ENCODE measurements at regions not wholly inside any gene's neighbourhood (a gene's known extent, or its start where the extent isn't known, plus 50 kb on each side); places are given as distances from the start of the nearest gene placed in this dataset.

DNA sequence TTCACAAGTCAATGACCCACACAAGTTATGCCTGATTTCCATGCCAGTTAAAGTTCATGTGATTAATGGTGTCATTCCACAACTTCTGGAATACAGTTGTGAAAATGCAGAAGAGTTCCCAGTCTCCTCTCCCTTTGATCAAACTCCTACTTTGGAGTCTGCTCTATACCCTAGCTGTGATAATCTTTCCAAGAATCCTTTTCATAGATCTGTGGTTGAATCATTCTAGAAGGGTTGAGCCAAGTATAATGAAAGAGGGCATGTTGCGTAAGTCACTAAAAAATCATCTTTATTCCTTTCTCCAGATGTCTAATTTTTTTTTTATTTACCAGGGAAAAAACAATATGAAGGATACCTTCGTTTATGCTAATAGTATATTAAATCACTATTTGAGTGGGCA is 89.7 kb upstream of the CARD18 start:
- no peak for DNase-seq

DNA sequence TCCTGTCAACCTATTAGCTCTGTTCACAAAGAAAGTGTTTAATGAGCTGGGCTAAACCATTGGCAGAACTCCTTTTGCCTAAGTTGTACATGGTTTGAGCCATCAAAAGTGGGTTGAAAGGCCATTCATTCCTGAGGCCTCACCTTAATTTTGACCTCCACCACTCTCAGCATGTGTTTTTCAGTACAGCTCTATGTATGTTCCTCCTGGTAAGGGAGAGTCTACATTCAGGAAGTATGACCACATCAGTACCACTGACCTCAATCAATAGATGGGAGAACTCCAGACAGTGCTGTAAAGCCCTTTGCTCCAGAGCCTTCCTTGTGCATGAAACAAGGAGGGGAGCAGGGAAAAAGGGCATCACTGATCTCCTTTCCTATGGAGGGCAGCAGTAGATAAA is 87.8 kb upstream of the CARD18 start:
- no peak for DNase-seq

DNA sequence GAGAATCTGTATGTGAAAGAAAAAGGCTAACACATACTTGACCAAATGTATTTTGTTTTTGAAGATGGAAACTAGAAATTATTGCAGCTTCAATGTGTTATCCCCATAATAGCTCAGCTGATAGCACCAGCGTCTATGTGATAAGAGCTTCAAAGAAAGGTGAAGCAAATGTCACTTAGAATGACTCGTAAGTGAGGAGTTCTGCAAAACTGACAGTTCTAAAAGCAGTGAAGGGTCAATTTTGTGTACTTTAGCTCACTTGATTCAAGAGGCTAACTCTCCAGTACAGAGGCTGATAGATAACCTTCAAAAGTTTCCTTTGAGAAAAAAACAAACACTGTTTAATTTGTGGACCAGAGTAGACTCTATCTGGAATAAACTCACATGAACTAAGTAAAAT is 87.2 kb upstream of the CARD18 start:
- DNase-seq: no peak

DNA sequence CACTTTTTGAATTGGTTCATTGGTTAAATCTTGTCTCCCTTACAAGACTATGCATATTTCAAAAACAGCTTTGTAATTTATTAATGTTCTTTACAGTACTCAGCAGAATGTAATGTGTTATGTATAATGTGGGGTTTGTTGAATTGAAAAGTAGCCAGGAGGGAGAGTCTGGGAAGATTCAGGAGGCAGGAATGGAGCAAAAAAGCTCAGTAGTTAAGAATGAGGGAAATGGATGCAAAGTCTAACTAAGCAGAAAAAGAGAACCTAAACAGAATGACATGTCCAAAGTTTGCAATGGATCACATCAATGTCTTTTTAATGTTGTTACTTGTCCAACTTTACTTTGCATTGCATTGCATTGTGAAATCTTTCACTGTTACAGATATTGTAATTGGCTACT is 86.5 kb upstream of the CARD18 start:
- DNase-seq: no peak

DNA sequence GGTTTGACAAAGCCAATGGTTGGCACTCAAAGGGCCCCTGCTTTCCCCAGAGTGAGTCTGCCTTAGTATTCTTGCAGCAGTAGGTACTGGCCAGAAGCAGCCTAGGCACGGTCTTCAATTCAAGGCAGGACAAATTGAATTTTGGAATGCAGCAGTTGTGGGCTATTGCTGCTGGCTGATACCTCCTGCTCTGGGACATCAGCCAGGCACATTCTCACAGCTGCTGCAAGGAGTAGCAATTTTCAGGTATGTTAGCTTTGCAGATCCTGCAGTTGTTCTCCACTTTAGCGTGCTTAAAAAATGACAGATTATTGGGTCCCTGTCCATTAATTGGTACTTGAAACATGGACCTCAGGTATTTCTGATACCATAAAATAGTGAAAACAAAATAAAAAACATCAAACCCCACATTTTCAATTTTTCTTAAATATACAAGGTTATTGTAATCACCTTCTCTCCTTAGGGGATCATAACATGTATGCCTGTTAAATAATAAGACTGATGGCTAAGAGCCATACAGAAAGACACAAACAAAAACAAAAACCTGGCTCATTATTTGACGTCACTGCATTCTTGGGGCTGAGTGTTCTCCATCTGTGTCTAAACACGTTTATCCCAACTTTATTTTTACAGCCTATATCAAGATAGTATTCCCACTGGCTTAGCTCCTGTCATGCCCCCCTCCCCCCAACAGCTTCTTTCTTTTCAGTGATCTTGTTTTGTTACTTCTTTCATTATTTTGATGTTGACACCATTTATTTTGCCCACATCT is 85.1 kb upstream of the CARD18 start:
- DNase-seq: no peak

DNA sequence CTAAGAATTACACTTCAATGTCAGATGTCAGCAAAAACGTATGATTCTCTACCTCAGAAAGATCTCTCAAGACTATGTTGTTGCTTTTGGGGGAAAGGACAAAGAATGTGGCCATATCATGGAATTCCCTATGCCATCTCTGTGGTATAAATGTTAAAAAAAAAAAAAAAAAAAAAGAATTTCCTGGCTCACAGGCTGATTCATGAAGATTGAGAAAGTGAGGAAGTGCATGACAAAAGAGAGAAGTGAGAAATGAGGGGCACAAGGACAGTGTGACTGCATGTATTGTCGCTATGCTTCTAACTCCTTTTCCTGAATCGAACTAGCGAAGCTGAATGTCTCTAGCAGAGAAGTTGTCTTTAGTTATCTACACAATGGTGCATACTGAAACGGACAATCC is 80.6 kb upstream of the CARD18 start:
- DNase-seq: no peak

DNA sequence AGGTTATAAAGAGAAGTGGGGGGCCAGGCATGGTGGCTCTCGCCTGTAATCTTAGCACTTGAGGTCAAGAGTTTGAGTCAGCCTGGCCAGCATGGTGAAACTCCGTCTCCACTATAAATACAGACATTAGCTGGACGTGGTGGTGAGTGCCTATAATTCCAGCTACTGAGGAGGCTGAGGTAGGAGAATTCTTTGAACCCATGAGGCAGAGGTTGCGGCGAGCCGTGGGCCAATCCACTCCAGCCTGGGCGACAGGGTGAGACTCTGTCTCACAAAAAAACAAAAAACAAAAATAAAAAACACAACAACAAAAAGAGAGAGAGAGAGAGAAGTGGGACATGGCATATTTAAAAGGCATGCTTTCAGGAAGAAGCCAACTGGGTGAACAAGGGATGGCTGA is 80.1 kb upstream of the CARD18 start:
- DNase-seq: no peak

DNA sequence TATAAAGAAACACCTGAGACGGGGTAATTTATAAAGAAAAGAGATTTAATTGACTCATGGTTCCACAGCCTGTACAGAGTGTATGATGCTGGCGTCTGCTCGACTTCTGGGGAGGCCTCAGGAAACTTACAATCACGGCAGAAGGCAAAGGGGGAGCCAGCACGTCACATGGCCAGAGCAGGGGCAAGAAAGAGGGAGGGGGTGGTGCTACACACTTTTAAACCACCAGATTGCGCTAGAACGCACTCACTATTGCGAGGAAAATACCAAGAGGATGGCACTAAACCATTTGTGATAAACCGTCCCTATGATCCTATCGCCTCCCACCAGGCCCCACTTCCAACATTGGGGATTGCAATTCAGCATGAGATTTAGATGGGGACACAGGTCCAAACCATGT is 79.7 kb upstream of the CARD18 start:
- DNase-seq: no peak

DNA sequence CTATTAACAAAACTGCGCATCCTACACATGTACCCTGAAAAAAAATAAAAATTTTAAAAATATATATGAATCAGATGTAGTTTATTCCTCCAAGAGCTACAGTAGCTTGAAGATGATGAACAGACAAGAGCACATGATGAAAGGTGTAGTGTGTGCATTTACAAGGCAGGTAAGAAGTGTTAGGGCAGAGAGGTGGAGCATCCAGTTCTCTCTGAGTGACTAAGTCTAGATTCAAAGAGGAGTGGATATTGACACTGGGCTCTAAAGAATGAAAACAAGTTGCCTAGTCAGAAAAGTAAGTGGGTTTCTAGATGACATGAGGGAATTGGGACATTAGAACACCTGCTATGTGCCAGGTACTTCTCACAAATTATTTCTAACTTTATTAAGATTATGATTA is 76.0 kb upstream of the CARD18 start:
- no peak for DNase-seq

DNA sequence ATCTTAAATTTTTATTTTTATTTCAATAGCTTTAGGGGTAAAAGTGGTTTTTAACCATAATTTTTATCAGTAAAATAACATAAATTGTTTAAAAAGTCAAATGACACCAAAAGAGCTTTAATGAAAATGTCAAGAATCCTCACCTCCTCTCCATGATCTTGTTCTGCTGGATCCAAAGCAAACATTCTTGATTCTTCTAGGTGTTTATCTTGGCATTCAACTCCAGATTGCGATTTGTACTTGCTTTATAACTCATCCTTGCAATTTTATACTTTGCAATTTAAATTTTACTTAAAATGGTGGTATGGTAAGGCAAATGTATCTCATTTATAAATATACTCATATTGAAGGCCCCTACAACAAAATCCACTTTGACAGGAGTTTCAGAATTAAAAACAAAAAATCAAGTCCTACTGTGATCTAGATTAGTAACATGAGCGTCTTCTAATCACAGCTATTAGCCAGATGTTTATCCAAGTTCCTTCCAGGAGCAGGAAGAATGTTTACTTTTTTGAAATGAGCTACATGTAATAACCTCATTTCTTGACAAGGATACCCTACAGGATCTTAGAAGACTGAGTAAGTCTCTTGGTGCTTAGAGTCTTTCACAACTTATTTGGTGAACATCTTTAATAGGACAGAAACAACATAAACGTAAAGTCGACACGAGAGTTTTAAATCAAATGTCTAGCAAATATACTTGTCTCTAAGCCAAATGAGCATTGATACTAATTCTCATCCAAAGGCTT is 72.4 kb upstream of the CARD18 start:
- DNase-seq: no peak

DNA sequence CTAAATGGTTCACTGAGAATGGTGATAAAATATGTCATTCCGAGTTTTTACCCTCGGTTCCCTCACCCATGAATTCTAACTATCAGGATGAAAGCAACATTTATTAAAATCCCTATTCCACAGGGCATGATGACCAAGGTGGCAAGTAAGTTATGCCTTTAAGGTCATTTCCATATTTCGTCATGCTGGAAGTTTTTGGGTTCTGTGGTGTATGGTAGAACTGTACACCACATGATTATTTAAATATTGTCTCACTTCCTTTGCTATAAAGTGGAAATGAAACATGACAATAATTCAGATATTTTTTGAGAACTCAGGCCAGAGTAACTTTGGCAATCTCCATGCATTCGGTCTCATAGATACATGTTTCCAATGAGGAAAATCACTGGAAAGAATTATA is 68.5 kb upstream of the CARD18 start:
- DNase-seq: no peak

DNA sequence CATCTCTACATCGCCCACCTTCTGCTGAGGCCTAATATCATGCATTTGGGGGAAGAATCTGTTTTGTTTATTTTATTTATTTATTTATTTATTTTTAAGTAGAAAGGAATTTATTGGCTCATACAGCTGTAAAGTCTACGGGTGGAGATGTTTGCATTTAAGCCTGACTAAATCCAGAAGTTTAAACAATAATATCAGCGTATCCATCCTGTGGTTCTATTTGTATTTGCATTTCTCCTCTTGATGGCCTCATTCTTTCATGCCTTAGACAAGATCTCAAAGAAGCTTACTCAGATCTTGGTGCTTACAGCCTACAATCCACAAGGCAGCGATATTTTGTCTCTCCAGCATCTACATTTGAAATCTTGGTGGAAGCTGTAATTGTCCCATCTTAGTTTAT is 67.1 kb upstream of the CARD18 start:
- no peak for DNase-seq

DNA sequence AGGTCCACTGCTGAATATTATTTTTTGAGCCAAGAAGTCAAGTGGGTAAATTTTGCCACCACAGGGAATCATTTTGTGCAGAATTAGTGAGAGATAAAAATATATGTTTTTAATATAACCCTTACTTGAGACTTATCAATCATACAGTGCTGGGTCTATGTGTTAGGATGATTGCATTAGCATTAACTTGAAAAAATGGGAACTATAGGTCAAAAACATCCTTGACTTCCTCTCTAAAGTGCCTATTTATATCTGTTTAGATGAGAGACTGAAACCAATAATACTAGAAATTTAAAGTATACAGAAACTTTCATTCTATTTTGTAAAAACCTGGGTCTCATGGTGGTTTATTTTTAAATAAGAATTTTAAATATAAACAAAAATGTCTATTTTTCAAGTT is 65.1 kb upstream of the CARD18 start:
- no peak for DNase-seq

DNA sequence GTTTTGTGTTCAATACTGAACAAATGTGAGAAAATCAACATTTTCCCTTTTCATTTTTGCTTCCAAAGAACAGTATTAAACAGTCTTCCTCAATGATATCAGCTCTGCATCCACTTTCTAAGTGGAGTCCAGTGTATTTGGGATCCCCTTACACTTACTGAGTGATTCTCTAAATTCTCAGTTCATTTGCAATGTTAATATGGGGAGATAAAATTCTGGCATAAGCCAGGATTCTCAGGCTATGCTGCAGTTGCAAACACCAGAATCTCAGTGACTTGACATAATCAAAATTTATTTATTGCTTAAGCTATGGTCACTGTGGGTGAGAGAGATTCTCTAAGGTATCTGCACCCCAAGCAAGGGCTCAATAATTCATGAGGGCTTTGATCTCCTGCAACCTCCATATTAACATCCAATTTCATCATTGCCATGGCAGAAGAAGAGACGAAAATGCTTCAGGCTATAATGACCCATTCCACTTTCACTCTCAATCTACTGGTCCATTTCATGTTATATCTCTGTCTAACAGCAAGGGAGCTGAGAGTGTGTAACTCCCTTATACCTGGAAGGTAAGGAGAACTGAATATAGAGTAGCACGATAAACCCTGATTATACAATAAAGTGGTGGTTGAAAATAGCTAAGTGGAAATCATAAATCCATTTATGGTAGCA is 64.1 kb upstream of the CARD18 start:
- no peak for DNase-seq

DNA sequence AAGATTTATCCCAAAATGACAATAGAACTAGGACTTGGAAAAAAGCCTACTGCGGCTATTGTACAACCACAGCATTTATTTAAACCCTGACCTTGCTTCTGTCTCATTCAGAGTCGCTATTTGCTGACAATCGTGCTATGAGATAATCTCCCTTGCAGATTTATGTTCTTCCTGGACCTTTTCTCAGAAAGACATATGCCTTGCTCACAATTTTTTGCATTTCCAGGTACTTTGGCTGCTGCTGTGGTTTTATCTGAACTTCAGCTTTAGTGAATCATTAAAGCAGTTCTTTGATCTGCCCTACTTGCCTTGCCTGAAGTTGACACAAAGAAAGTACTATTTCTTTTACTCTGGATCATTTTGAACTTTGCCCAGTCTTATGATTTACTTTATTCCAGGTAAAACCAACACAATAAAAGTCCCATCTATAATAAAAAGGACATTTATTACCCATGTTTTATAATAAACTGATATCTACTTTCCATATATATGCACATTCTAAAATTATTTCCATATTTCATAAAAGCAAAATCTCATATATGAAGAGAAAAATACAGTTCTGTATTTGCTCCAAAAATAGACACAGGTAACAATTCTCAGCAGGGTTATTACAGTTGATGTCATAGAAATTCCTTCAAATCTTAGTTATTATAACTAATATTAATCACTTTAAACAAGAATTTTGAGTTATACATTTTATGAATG is 63.4 kb upstream of the CARD18 start:
- DNase-seq: no peak

DNA sequence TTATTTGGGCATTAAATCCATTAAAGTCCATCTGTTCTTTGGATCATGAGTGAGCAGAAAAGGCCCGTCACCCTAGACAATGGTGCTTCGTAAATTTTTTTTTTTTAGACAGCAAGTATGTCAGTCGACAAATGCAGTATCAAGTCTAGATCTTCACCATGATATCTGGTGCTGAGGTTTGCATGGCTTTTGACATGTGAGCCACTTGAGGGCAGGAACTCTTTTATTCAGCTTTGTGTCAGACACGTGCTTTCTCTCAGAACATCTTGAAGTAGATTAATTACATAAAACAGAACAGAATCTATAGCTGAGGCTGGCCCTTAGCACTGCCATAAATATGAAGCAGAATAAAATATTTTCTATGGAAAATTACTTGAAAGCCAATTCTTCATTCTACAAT is 62.9 kb upstream of the CARD18 start:
- no peak for DNase-seq

DNA sequence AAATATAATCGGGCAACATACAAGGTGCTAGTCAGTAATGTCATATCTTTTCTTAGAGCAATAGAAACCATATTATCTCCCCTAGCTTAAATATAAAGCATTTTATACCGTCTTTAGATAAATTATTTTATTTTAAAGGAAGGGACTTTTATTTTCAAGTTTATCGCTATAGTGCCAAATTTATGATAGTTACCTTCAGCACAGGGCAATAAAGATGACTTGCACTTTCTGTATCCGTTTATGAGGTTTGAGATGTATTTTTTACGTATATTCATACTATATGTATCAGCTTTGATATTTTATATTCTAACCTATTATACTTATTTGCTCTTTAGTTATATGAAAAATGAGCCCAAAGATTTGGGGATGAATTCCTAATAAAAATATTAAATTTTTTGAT is 61.6 kb upstream of the CARD18 start:
- DNase-seq: no peak

DNA sequence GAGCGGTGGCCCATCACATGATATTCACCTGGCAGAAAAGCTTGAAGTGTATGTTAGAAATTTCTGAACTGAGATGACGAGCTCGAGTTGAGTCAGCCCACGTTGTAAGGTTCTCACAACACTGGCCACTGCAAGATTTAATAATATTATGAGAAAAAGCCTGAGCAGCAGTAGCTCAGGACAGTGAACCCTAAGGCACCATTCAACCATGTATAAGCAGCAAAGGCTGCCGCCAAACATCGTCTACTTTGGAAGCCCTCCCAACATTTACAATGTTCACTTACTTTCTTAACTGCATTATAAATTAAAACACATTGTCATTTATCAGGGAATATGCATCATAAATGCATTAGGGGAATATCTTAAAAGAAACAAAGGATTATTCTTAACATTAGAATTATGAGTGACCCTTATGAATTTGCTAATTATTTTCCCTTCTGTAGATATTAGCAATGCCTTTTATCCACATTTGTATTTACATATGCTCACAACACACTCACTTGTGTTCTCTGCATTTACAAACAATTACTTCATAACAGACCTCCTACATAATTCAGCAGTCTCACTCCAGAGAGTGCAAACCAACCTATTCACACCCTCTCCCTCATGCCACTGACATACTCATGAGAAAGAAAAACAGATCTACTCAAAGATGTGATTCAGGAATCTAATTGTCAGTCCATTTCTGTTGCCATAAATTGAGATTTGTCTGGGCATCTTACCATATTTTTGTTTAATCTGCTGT is 57.7 kb upstream of the CARD18 start:
- DNase-seq: no peak

DNA sequence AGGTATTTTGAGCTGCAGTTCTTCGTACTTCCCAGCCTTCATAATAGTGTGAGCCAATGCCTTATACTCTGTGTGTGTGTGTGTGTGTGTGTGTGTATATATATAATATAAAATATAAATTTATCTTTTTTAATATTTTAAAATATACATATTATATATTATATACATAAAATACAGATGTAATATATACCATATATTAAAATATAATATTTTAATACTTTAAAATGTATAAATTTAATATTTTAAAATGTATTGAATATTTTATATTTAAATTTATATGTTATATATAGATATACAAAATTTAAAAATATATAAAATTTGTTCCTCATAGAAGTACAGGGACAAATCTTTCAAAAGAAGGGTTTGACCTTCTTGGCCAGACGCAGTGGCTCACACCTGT is 53.7 kb upstream of the CARD18 start:
- no peak for DNase-seq

DNA sequence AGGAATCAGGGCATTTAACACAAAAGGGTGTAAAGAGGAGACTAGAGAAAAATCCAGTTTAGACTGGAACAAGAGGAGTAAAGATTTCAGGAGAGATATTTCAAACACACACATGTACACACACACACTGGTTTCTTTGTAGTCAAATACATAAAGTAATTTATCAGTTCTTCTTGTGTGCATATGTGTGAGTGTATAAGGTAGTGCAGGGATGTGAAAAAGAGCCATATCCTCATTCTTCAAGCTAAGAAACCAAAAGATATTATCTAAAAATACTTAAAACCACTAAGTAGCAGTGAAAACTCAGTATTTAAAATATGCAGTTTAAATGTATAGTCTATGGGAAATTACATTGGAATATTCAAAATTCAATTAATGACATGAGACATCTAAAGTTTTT is 52.5 kb upstream of the CARD18 start:
- no peak for DNase-seq

DNA sequence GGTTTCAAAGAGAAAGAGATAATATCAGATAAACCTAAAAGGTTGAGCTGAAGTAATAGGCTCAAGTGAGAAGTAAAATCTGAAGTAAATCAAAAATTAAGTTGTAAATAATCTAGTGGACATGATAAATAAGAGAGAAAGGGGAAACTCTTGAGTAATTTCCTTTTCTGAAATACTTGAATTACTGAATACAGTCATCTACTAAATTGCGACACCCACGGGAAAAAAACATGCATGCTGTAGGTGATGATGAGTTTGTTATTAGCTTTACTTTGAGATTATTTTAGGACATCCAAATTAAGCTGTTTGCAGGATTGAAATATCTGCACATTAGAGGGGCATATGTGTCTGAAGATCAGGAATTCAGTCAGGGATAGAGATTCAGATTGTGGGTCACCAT is 50.0 kb upstream of the CARD18 start:
- no peak for DNase-seq

Measured in SW 1271 (cell line).